Stimulated activated naive B cell treated with anti-CD40 and anti-IgM and Interleukin-4, amounts not matched to agents 10 μg/mL and 1 μg/mL and 100 μg/mL, for 72 hours (primary cell): ENCODE measurements at regions not wholly inside any gene's neighbourhood (a gene's known extent, or its start where the extent isn't known, plus 50 kb on each side); places are given as distances from the start of the nearest gene placed in this dataset.

ENCODE experiments used
- ATAC-seq, 2 donors: fragments of 150-1000 bp; cut with Tn5 transposase; replicated peaks; 2 replicates each; pipeline ENCODE4 v1.10.0; 2021; ENCODE audit warnings: moderate library complexity in 1 of 2
- DNase-seq: peaks from one replicate; pipeline ENCODE4 v3.0.0; 2021
- H3K27ac Mint-ChIP-seq: one replicate; pipeline ENCODE4 v1.8.0; 2022; ENCODE audit warnings: mild to moderate bottlenecking, mixed read lengths
- H3K27me3 Mint-ChIP-seq, 2 donors: one replicate each; pipeline ENCODE4 v1.8.0; 2022; ENCODE audit warnings: mixed read lengths in 2 of 2
- H3K36me3 Mint-ChIP-seq, 2 donors: one replicate each; pipeline ENCODE4 v1.8.0; 2022; ENCODE audit warnings: mixed read lengths in 2 of 2, mild to moderate bottlenecking in 1 of 2
- H3K4me1 Mint-ChIP-seq, 2 donors: one replicate each; pipeline ENCODE4 v1.8.0; 2022; ENCODE audit warnings: mixed read lengths in 2 of 2, mild to moderate bottlenecking in 1 of 2
- H3K4me3 Mint-ChIP-seq, 2 donors: one replicate each; pipeline ENCODE4 v1.8.0; 2022; ENCODE audit warnings: mild to moderate bottlenecking in 2 of 2, mixed read lengths in 2 of 2, moderate library complexity in 1 of 2
- H3K9me3 Mint-ChIP-seq, 2 donors: one replicate each; pipeline ENCODE4 v1.8.0; 2022; ENCODE audit warnings: mixed read lengths in 2 of 2, mild to moderate bottlenecking in 1 of 2

GRCh38 chr21:15138490-15138889, 73.7 kb upstream of the NRIP1 start:
- H3K9me3 Mint-ChIP-seq = no peaks in the 10 kb centered on the region
- no peaks in the 10 kb centered on the region for H3K36me3 Mint-ChIP-seq
- H3K4me1 Mint-ChIP-seq = peaks cover 0 to 27% of the 10 kb centered on the region in 2 donors
- H3K4me3 Mint-ChIP-seq = no peak overlapping the region
- DNase-seq (no peak), ATAC-seq (no peak)
- H3K27me3 Mint-ChIP-seq = peaks cover 21 to 34% of the 10 kb centered on the region in 2 donors
- H3K27ac Mint-ChIP-seq = no peak overlapping the region

GRCh38 chr21:15139898-15140297, 75.1 kb upstream of the NRIP1 start:
- no peak overlapping the region for H3K27ac Mint-ChIP-seq
- H3K4me3 Mint-ChIP-seq = no peak overlapping the region
- no peaks in the 10 kb centered on the region for H3K36me3 Mint-ChIP-seq
- peaks cover 0 to 21% of the 10 kb centered on the region in 2 donors for H3K4me1 Mint-ChIP-seq
- no peak for DNase-seq
- no peaks in the 10 kb centered on the region for H3K9me3 Mint-ChIP-seq
- ATAC-seq = no peak
- peaks cover 21 to 34% of the 10 kb centered on the region in 2 donors for H3K27me3 Mint-ChIP-seq

GRCh38 chr21:15140321-15141019, 75.7 kb upstream of the NRIP1 start:
- Mint-ChIP-seq H3K27me3 (peaks cover 21 to 34% of the 10 kb centered on the region in 2 donors), H3K4me1 (peaks cover 0 to 18% of the 10 kb centered on the region in 2 donors), H3K36me3 (no peaks in the 10 kb centered on the region), H3K9me3 (no peaks in the 10 kb centered on the region), H3K27ac (no peak overlapping the region), H3K4me3 (no peak overlapping the region)
- ATAC-seq (no peak), DNase-seq (no peak)

- H3K27me3 Mint-ChIP-seq = peaks cover 21 to 27% of the 10 kb centered on the region in 2 donors
- H3K4me3 Mint-ChIP-seq = no peak overlapping the region
- H3K4me1 Mint-ChIP-seq = peaks cover 0 to 18% of the 10 kb centered on the region in 2 donors
- no peaks in the 10 kb centered on the region for H3K36me3 Mint-ChIP-seq
- no peak for ATAC-seq
- no peak overlapping the region for H3K27ac Mint-ChIP-seq
- H3K9me3 Mint-ChIP-seq = no peaks in the 10 kb centered on the region
- DNase-seq = no peak
Measured at GRCh38 chr21:15141261-15141970, 76.6 kb upstream of the NRIP1 start.

- H3K27ac Mint-ChIP-seq = no peak overlapping the region
- ATAC-seq = no peak
- H3K4me1 Mint-ChIP-seq = peaks cover 0 to 12% of the 10 kb centered on the region in 2 donors
- H3K9me3 Mint-ChIP-seq = no peaks in the 10 kb centered on the region
- no peaks in the 10 kb centered on the region for H3K36me3 Mint-ChIP-seq
- DNase-seq = no peak
- no peak overlapping the region for H3K4me3 Mint-ChIP-seq
- H3K27me3 Mint-ChIP-seq = peaks cover 9 to 11% of the 10 kb centered on the region in 2 donors
Measured at GRCh38 chr21:15144026-15144425, 79.2 kb upstream of the NRIP1 start.

- no peak for ATAC-seq
- Mint-ChIP-seq H3K9me3 (no peaks in the 10 kb centered on the region), H3K36me3 (no peaks in the 10 kb centered on the region), H3K4me1 (peaks cover 0 to 8% of the 10 kb centered on the region in 2 donors), H3K27ac (no peak overlapping the region), H3K27me3 (peaks cover 0 to 7% of the 10 kb centered on the region in 2 donors), H3K4me3 (no peak overlapping the region)
- no peak for DNase-seq
Measured at GRCh38 chr21:15148437-15148836, 83.6 kb upstream of the NRIP1 start.

GRCh38 chr21:15149600-15150224, 84.9 kb upstream of the NRIP1 start:
- no peak overlapping the region for H3K27ac Mint-ChIP-seq
- peaks cover 0 to 7% of the 10 kb centered on the region in 2 donors for H3K27me3 Mint-ChIP-seq
- peaks cover 0 to 8% of the 10 kb centered on the region in 2 donors for H3K4me1 Mint-ChIP-seq
- H3K9me3 Mint-ChIP-seq = peaks cover 2 to 3% of the 10 kb centered on the region in 2 donors
- H3K4me3 Mint-ChIP-seq = no peak overlapping the region
- H3K36me3 Mint-ChIP-seq = peaks cover 0 to 7% of the 10 kb centered on the region in 2 donors
- no peak for DNase-seq
- ATAC-seq = no peak

- Mint-ChIP-seq H3K27me3 (peaks cover 0 to 7% of the 10 kb centered on the region in 2 donors), H3K4me1 (peaks cover 0 to 8% of the 10 kb centered on the region in 2 donors), H3K9me3 (peaks cover 3 to 6% of the 10 kb centered on the region in 2 donors), H3K27ac (no peak overlapping the region), H3K4me3 (no peak overlapping the region), H3K36me3 (peaks cover 0 to 12% of the 10 kb centered on the region in 2 donors)
- ATAC-seq (no peak), DNase-seq (no peak)
Measured at GRCh38 chr21:15151385-15152103, 86.7 kb upstream of the NRIP1 start.

GRCh38 chr21:15152591-15152990, 87.8 kb upstream of the NRIP1 start:
- peaks cover 9 to 13% of the 10 kb centered on the region in 2 donors for H3K9me3 Mint-ChIP-seq
- DNase-seq (no peak), ATAC-seq (no peak)
- H3K4me1 Mint-ChIP-seq = peaks cover 1 to 8% of the 10 kb centered on the region in 2 donors
- peaks cover 7 to 10% of the 10 kb centered on the region in 2 donors for H3K27me3 Mint-ChIP-seq
- H3K27ac Mint-ChIP-seq = no peak overlapping the region
- no peak overlapping the region for H3K4me3 Mint-ChIP-seq
- peaks cover 4 to 20% of the 10 kb centered on the region in 2 donors for H3K36me3 Mint-ChIP-seq

GRCh38 chr21:15159382-15160020, 94.7 kb upstream of the NRIP1 start:
- Mint-ChIP-seq H3K4me3 (no peak overlapping the region), H3K9me3 (peaks cover 13 to 18% of the 10 kb centered on the region in 2 donors), H3K36me3 (peaks cover 7 to 25% of the 10 kb centered on the region in 2 donors), H3K27me3 (peaks cover 16 to 21% of the 10 kb centered on the region in 2 donors), H3K27ac (no peak overlapping the region), H3K4me1 (peaks cover 14 to 34% of the 10 kb centered on the region in 2 donors)
- ATAC-seq (peak; percentile 99), DNase-seq (no peak)

GRCh38 chr21:15160136-15160535, 95.3 kb upstream of the NRIP1 start:
- Mint-ChIP-seq H3K4me3 (no peak overlapping the region), H3K9me3 (peaks cover 10 to 13% of the 10 kb centered on the region in 2 donors), H3K27ac (no peak overlapping the region), H3K27me3 (peaks cover 18 to 22% of the 10 kb centered on the region in 2 donors), H3K4me1 (peaks cover 15 to 34% of the 10 kb centered on the region in 2 donors), H3K36me3 (peaks cover 7 to 21% of the 10 kb centered on the region in 2 donors)
- ATAC-seq (no peak), DNase-seq (no peak)

GRCh38 chr21:15162921-15163320, 98.1 kb upstream of the NRIP1 start:
- Mint-ChIP-seq H3K9me3 (peaks cover 3 to 4% of the 10 kb centered on the region in 2 donors), H3K36me3 (peaks cover 3 to 7% of the 10 kb centered on the region in 2 donors), H3K27me3 (peaks cover 23 to 27% of the 10 kb centered on the region in 2 donors), H3K4me1 (peaks cover 15 to 34% of the 10 kb centered on the region in 2 donors), H3K4me3 (no peak overlapping the region), H3K27ac (no peak overlapping the region)
- DNase-seq = no peak
- no peak for ATAC-seq

- ATAC-seq = no peak
Measured at GRCh38 chr21:15164273-15164672, 99.5 kb upstream of the NRIP1 start.

More at GRCh38 chr21:15164273-15164672, 99.5 kb upstream of the NRIP1 start:
- Mint-ChIP-seq H3K36me3 (peaks cover 0 to 4% of the 10 kb centered on the region in 2 donors), H3K4me3 (no peak overlapping the region), H3K27me3 (peaks cover 27 to 32% of the 10 kb centered on the region in 2 donors), H3K27ac (no peak overlapping the region), H3K4me1 (peaks cover 13 to 24% of the 10 kb centered on the region in 2 donors), H3K9me3 (no peaks in the 10 kb centered on the region)
- no peak for DNase-seq
